ENCODE measurements at regions not wholly inside any gene's neighbourhood (a gene's known extent, or its start where the extent isn't known, plus 50 kb on each side); places are given as distances from the start of the nearest gene placed in this dataset.

DNA sequence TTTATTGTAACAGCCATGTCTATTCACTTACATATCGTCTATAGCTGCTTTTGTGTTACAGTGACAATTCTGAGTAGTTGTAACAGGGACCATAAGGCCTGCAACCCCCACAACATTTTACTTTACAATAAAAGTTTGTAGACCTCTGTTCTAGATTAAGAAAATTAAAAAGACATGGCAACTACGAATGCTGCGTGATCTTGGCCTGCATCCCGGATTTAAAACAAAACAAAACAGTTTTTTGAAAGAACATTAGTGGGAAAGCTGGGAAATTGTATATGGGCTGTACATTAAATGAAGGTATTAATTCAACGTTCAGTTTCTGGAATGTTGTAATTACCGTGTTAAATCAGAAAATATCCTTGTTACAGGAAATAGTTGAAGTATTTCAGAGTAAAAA, 64.1 kb downstream of the RMI2 start:
- intact Hi-C loops (cut with micrococcal nuclease) = loop anchor here (5.0 kb wide), 1 partner anchor 233 kb away; no protein-coding TSS in a partner anchor
- TF ChIP-seq, protein P1, sequence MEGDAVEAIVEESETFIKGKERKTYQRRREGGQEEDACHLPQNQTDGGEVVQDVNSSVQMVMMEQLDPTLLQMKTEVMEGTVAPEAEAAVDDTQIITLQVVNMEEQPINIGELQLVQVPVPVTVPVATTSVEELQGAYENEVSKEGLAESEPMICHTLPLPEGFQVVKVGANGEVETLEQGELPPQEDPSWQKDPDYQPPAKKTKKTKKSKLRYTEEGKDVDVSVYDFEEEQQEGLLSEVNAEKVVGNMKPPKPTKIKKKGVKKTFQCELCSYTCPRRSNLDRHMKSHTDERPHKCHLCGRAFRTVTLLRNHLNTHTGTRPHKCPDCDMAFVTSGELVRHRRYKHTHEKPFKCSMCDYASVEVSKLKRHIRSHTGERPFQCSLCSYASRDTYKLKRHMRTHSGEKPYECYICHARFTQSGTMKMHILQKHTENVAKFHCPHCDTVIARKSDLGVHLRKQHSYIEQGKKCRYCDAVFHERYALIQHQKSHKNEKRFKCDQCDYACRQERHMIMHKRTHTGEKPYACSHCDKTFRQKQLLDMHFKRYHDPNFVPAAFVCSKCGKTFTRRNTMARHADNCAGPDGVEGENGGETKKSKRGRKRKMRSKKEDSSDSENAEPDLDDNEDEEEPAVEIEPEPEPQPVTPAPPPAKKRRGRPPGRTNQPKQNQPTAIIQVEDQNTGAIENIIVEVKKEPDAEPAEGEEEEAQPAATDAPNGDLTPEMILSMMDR (IDR thresholded peaks at IDR 0.05) = no peak
- Histone ChIP-seq H3K4me1 (ENCODE audit: control insufficient read depth, insufficient read depth, low read length) (peaks cover 4% of the 10 kb centered on the region), H3K36me3 (ENCODE audit: control insufficient read depth, insufficient read depth, low read length) (no peaks in the 10 kb centered on the region), H3K27me3 (ENCODE audit: control insufficient read depth, insufficient read depth, low read length) (no peaks in the 10 kb centered on the region), H3K4me3 (ENCODE audit: low read length) (no peak overlapping the region), H3K9me3 (ENCODE audit: control insufficient read depth, insufficient read depth, low read length) (no peaks in the 10 kb centered on the region), H3K27ac (ENCODE audit: low read length) (no peak overlapping the region)
- WGBS (ENCODE audit: insufficient coverage) = 83% methylated on average over 5 of the region's 6 CpGs
- Mint-ChIP-seq H3K27ac (no peak overlapping the region), H3K27me3 (ENCODE audit: low read depth in 2 of 2) (no peaks in the 10 kb centered on the region), H3K4me1 (peaks cover 0 to 4% of the 10 kb centered on the region in 2 donors), H3K36me3 (no peaks in the 10 kb centered on the region), H3K4me3 (no peak overlapping the region), H3K9me3 (no peaks in the 10 kb centered on the region)
- DNase-seq (no peak), ATAC-seq (no peak)

DNA sequence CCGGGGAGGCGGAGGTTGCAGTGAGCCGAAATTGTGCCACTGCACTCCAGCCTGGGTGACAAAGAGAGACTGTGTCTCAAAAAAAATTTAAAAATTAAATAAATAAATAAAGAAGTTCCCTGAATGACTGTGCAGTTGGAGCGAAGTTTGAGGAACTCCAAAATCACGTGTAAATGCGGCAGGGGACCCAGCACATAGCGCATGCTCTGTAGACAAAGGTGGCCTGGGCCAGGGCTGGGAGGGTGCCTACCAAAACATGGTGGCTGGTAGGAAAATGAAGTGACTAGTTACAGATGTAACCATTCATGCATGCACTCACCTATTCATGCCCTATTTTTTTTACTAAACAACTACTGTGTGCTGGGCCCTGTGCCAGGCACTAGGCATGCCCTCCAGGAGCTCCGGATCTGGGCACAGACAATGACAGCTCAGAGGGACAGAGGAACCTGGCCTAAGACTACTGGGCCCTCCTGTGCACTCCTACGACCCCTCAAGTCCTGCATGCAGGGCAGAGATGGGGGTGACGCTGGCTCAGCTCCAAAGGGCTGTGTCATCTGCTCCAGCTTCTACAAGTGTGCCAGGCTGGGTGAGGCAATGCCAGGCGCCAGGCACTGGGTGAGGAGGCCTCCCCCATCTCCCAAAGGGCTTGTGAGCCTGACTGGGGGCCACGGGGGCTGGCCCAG, 65.3 kb downstream of the RMI2 start:
- WGBS (ENCODE audit: insufficient coverage) = 68% methylated on average over 12 of the region's 12 CpGs
- intact Hi-C loops (cut with micrococcal nuclease) = no loop called here

DNA sequence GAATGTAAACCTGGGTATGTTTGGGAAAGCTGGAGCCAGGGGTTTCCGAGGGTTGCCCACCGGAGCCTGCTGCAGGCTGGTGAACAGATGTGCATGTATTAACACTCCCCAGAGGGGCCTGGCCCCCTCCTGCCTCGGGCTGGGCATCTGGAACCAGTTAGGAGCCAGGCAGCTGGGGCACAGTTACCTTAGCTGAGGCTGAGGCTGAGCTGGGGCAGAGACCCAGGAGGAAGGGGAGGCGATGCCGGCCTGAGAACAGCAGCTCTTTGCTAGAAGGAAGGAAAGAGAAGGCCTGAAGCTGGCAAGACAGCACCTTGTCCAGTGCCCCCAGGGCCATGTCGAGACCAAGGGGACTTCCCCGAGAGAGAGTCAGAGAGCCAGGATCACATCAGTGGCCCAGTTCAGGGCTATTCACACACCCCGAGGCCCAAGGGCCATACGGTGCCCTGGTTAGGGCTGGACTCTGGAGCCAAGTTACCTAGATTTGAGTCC, 65.8 kb downstream of the RMI2 start:
- Mint-ChIP-seq H3K36me3 (no peaks in the 10 kb centered on the region), H3K4me1 (peaks cover 0 to 4% of the 10 kb centered on the region in 2 donors), H3K4me3 (no peak overlapping the region), H3K27me3 (ENCODE audit: low read depth in 2 of 2) (no peaks in the 10 kb centered on the region), H3K27ac (no peak overlapping the region), H3K9me3 (no peaks in the 10 kb centered on the region)
- intact Hi-C loops (cut with micrococcal nuclease) = no loop called here
- no peak for ATAC-seq
- Histone ChIP-seq H3K4me3 (ENCODE audit: low read length) (no peak overlapping the region), H3K4me1 (ENCODE audit: control insufficient read depth, insufficient read depth, low read length) (peaks cover 4% of the 10 kb centered on the region), H3K36me3 (ENCODE audit: control insufficient read depth, insufficient read depth, low read length) (no peaks in the 10 kb centered on the region), H3K27me3 (ENCODE audit: control insufficient read depth, insufficient read depth, low read length) (no peaks in the 10 kb centered on the region), H3K9me3 (ENCODE audit: control insufficient read depth, insufficient read depth, low read length) (no peaks in the 10 kb centered on the region), H3K27ac (ENCODE audit: low read length) (no peak overlapping the region)
- WGBS (ENCODE audit: insufficient coverage) = 83% methylated on average over 9 of the region's 9 CpGs
- TF ChIP-seq, protein P1 (IDR thresholded peaks at IDR 0.05) = no peak
- DNase-seq = no peak

More for the DNA sequence above, 65.3 kb downstream of the RMI2 start:
- Mint-ChIP-seq H3K36me3 (no peaks in the 10 kb centered on the region), H3K4me1 (peaks cover 0 to 4% of the 10 kb centered on the region in 2 donors), H3K9me3 (no peaks in the 10 kb centered on the region), H3K27ac (no peak overlapping the region), H3K27me3 (ENCODE audit: low read depth in 2 of 2) (no peaks in the 10 kb centered on the region), H3K4me3 (no peak overlapping the region)
- no peaks in the 10 kb centered on the region for H3K36me3 ChIP-seq (ENCODE audit: control insufficient read depth, insufficient read depth, low read length)
- H3K27me3 ChIP-seq (ENCODE audit: control insufficient read depth, insufficient read depth, low read length) = no peaks in the 10 kb centered on the region
- TF ChIP-seq, protein P1 (IDR thresholded peaks at IDR 0.05) = no peak
- no peak for DNase-seq
- no peak for ATAC-seq
- H3K4me3 ChIP-seq (ENCODE audit: low read length) = no peak overlapping the region
- peaks cover 4% of the 10 kb centered on the region for H3K4me1 ChIP-seq (ENCODE audit: control insufficient read depth, insufficient read depth, low read length)
- no peaks in the 10 kb centered on the region for H3K9me3 ChIP-seq (ENCODE audit: control insufficient read depth, insufficient read depth, low read length)
- H3K27ac ChIP-seq (ENCODE audit: low read length) = no peak overlapping the region

Measured in natural killer cell (primary cell).